ENCODE measurements at regions not wholly inside any gene's neighbourhood (a gene's known extent, or its start where the extent isn't known, plus 50 kb on each side); places are given as distances from the start of the nearest gene placed in this dataset.

DNA sequence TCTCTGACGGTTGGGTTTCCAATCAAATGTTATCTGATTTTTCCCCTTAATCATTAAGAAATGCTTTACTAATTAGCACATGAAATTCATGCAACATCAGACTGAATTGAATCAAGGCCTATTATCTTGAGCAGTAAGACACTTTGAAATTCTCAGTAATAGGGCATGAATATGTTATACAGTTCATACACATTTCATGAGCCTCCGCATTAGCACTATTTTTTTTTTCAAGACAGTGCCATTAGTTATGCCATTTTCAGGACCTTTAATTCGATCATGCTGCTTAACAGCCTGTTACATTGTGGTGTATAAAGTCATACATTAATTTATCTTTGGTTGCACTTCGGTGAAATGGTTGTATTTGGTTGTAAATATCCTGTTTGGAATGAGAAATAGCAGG is 862.6 kb upstream of the GOT2 start:
- Histone ChIP-seq H3K79me2 (ENCODE audit: control insufficient read depth, insufficient read depth, low read length) (no peaks in the 10 kb centered on the region), H3K4me2 (ENCODE audit: control insufficient read depth, insufficient read depth) (no peak overlapping the region), H3K4me1 (ENCODE audit: control insufficient read depth, insufficient read depth, low read length) (no peaks in the 10 kb centered on the region), H3K9me3 (replicated peaks; ENCODE audit: control insufficient read depth, insufficient read depth, low read length) (no peaks in the 10 kb centered on the region), H3K27ac (ENCODE audit: control insufficient read depth, insufficient read depth) (no peak overlapping the region), H2AFZ (ENCODE audit: control insufficient read depth, low read depth, low read length) (no peak overlapping the region), H4K20me1 (ENCODE audit: control insufficient read depth, insufficient read depth) (no peaks in the 10 kb centered on the region), H3K27me3 (replicated peaks in 1 of 2; ENCODE audit: control insufficient read depth in 2 of 2, insufficient read depth in 2 of 2, low read length in 1 of 2) (no peaks in the 10 kb centered on the region), H3K9ac (ENCODE audit: control insufficient read depth, insufficient read depth, low read length) (no peak overlapping the region), H3K4me3 (no peak overlapping the region), H3K36me3 (ENCODE audit: control insufficient read depth in 2 of 2, insufficient read depth in 2 of 2, low read length in 1 of 2) (no peaks in the 10 kb centered on the region)
- DNase-seq (ENCODE audit: low read depth, low spot score) (no peak), FAIRE-seq (no peak), ATAC-seq (no peak)
- ChIA-PET RAD21 (ENCODE audit: unreplicated experiment) (no interaction called here), SMC1A (ENCODE audit: uncharacterized antibody, unreplicated experiment) (no interaction called here), CTCF (no interaction called here), POLR2A (no interaction called here)
- no TSS peak for BruUV-seq (replicated peaks)
- in situ Hi-C loops (cut with MboI): no loop called here
- intact Hi-C loops (cut with micrococcal nuclease; ENCODE audit: unreplicated experiment): no loop called here
- WGBS (ENCODE audit: insufficient coverage, insufficient replicate concordance, low lambda C conversion rate, missing lambda C conversion rate): 42% methylated on average over 4 of the region's 4 CpGs
- no peak for TF ChIP-seq RUNX3 (IDR thresholded peaks at IDR 0.05; ENCODE audit: low read length)
- TF ChIP-seq RB1 (IDR thresholded peaks at IDR 0.05; ENCODE audit: borderline replicate concordance): no peak
- TF ChIP-seq, protein P1, sequence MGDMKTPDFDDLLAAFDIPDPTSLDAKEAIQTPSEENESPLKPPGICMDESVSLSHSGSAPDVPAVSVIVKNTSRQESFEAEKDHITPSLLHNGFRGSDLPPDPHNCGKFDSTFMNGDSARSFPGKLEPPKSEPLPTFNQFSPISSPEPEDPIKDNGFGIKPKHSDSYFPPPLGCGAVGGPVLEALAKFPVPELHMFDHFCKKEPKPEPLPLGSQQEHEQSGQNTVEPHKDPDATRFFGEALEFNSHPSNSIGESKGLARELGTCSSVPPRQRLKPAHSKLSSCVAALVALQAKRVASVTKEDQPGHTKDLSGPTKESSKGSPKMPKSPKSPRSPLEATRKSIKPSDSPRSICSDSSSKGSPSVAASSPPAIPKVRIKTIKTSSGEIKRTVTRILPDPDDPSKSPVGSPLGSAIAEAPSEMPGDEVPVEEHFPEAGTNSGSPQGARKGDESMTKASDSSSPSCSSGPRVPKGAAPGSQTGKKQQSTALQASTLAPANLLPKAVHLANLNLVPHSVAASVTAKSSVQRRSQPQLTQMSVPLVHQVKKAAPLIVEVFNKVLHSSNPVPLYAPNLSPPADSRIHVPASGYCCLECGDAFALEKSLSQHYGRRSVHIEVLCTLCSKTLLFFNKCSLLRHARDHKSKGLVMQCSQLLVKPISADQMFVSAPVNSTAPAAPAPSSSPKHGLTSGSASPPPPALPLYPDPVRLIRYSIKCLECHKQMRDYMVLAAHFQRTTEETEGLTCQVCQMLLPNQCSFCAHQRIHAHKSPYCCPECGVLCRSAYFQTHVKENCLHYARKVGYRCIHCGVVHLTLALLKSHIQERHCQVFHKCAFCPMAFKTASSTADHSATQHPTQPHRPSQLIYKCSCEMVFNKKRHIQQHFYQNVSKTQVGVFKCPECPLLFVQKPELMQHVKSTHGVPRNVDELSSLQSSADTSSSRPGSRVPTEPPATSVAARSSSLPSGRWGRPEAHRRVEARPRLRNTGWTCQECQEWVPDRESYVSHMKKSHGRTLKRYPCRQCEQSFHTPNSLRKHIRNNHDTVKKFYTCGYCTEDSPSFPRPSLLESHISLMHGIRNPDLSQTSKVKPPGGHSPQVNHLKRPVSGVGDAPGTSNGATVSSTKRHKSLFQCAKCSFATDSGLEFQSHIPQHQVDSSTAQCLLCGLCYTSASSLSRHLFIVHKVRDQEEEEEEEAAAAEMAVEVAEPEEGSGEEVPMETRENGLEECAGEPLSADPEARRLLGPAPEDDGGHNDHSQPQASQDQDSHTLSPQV (IDR thresholded peaks at IDR 0.05): no peak
- TF ChIP-seq, protein P2, sequence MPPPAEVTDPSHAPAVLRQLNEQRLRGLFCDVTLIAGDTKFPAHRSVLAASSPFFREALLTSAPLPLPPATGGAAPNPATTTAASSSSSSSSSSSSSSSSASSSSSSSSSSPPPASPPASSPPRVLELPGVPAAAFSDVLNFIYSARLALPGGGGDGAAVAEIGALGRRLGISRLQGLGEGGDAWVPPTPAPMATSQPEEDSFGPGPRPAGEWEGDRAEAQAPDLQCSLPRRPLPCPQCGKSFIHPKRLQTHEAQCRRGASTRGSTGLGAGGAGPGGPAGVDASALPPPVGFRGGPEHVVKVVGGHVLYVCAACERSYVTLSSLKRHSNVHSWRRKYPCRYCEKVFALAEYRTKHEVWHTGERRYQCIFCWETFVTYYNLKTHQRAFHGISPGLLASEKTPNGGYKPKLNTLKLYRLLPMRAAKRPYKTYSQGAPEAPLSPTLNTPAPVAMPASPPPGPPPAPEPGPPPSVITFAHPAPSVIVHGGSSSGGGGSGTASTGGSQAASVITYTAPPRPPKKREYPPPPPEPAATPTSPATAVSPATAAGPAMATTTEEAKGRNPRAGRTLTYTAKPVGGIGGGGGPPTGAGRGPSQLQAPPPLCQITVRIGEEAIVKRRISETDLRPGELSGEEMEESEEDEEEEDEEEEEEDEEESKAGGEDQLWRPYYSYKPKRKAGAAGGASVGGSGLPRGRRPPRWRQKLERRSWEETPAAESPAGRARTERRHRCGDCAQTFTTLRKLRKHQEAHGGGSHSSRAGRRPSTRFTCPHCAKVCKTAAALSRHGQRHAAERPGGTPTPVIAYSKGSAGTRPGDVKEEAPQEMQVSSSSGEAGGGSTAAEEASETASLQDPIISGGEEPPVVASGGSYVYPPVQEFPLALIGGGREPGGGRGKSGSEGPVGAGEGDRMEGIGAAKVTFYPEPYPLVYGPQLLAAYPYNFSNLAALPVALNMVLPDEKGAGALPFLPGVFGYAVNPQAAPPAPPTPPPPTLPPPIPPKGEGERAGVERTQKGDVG (CRISPR knock-in tag; IDR thresholded peaks at IDR 0.05): no peak
- no peak for TF ChIP-seq JUND (IDR thresholded peaks at IDR 0.05; ENCODE audit: low read depth, low read length)
- no peak for TF ChIP-seq ZNF24 (IDR thresholded peaks at IDR 0.05)
- no peak for TF ChIP-seq TCF7 (IDR thresholded peaks at IDR 0.05; ENCODE audit: borderline replicate concordance)
- TF ChIP-seq NFYB (IDR thresholded peaks at IDR 0.05; ENCODE audit: insufficient read depth, low read depth, low read length): no peak
- no peak for TF ChIP-seq ZNF384 (IDR thresholded peaks at IDR 0.05; ENCODE audit: borderline replicate concordance, low read depth, low read length)
- TF ChIP-seq, protein P3, sequence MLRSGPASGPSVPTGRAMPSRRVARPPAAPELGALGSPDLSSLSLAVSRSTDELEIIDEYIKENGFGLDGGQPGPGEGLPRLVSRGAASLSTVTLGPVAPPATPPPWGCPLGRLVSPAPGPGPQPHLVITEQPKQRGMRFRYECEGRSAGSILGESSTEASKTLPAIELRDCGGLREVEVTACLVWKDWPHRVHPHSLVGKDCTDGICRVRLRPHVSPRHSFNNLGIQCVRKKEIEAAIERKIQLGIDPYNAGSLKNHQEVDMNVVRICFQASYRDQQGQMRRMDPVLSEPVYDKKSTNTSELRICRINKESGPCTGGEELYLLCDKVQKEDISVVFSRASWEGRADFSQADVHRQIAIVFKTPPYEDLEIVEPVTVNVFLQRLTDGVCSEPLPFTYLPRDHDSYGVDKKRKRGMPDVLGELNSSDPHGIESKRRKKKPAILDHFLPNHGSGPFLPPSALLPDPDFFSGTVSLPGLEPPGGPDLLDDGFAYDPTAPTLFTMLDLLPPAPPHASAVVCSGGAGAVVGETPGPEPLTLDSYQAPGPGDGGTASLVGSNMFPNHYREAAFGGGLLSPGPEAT (IDR thresholded peaks at IDR 0.05; ENCODE audit: low read depth): no peak
- TF ChIP-seq, protein P4, sequence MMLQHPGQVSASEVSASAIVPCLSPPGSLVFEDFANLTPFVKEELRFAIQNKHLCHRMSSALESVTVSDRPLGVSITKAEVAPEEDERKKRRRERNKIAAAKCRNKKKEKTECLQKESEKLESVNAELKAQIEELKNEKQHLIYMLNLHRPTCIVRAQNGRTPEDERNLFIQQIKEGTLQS (IDR thresholded peaks at IDR 0.05; ENCODE audit: borderline replicate concordance, extremely low read depth, low read depth, low read length): no peak
- TF ChIP-seq, protein P5, sequence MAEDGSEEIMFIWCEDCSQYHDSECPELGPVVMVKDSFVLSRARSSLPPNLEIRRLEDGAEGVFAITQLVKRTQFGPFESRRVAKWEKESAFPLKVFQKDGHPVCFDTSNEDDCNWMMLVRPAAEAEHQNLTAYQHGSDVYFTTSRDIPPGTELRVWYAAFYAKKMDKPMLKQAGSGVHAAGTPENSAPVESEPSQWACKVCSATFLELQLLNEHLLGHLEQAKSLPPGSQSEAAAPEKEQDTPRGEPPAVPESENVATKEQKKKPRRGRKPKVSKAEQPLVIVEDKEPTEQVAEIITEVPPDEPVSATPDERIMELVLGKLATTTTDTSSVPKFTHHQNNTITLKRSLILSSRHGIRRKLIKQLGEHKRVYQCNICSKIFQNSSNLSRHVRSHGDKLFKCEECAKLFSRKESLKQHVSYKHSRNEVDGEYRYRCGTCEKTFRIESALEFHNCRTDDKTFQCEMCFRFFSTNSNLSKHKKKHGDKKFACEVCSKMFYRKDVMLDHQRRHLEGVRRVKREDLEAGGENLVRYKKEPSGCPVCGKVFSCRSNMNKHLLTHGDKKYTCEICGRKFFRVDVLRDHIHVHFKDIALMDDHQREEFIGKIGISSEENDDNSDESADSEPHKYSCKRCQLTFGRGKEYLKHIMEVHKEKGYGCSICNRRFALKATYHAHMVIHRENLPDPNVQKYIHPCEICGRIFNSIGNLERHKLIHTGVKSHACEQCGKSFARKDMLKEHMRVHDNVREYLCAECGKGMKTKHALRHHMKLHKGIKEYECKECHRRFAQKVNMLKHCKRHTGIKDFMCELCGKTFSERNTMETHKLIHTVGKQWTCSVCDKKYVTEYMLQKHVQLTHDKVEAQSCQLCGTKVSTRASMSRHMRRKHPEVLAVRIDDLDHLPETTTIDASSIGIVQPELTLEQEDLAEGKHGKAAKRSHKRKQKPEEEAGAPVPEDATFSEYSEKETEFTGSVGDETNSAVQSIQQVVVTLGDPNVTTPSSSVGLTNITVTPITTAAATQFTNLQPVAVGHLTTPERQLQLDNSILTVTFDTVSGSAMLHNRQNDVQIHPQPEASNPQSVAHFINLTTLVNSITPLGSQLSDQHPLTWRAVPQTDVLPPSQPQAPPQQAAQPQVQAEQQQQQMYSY (CRISPR knock-in tag; IDR thresholded peaks at IDR 0.05): no peak
